ENCODE measurements at regions not wholly inside any gene's neighbourhood (a gene's known extent, or its start where the extent isn't known, plus 50 kb on each side); places are given as distances from the start of the nearest gene placed in this dataset.

- TF ChIP-seq POLR2AphosphoS5 (IDR thresholded peaks at IDR 0.05; ENCODE audit: insufficient read depth in 1 of 2, low read depth in 1 of 2) (no peak), POLR2A (IDR thresholded peaks at IDR 0.05) (no peak)
- TF ChIP-seq, protein P1, sequence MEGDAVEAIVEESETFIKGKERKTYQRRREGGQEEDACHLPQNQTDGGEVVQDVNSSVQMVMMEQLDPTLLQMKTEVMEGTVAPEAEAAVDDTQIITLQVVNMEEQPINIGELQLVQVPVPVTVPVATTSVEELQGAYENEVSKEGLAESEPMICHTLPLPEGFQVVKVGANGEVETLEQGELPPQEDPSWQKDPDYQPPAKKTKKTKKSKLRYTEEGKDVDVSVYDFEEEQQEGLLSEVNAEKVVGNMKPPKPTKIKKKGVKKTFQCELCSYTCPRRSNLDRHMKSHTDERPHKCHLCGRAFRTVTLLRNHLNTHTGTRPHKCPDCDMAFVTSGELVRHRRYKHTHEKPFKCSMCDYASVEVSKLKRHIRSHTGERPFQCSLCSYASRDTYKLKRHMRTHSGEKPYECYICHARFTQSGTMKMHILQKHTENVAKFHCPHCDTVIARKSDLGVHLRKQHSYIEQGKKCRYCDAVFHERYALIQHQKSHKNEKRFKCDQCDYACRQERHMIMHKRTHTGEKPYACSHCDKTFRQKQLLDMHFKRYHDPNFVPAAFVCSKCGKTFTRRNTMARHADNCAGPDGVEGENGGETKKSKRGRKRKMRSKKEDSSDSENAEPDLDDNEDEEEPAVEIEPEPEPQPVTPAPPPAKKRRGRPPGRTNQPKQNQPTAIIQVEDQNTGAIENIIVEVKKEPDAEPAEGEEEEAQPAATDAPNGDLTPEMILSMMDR (IDR thresholded peaks at IDR 0.05), result no peak
- no peaks in the 10 kb centered on the region for H3K36me3 ChIP-seq
- no peak for DNase-seq (ENCODE audit: extremely low spot score in 2 of 2)
- H3K4me3 ChIP-seq, result no peak overlapping the region
- no peak overlapping the region for H3K27ac ChIP-seq
- no peaks in the 10 kb centered on the region for H3K9me3 ChIP-seq
- no peaks in the 10 kb centered on the region for H3K27me3 ChIP-seq
- no peaks in the 10 kb centered on the region for H3K4me1 ChIP-seq
- intact Hi-C loops (cut with DNase I), result no loop called here
These were observed 461.6 kb upstream of the SALL3 start for GRCh38 chr18:78517973-78518372.

DNA sequence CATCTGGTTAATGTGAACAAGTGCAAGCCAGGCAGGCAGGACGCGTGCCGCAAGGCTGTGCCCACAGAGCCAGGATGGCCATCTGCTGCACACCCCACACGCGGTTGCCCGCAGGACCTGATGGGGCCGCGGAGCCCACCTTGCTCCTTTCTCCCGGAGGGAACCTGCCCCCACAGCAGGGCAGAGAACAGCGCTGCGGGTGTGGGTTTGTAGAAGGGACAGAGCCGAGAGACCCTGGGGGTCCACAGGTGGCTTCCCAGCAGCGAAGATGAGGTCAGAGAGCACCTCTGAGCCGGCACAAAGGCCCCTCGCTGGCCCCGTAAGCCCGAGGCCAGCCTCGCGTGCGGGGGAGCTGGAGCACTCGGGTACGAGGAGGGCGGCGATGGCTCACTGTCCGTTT is 460.8 kb upstream of the SALL3 start:
- Histone ChIP-seq H3K27ac (no peak overlapping the region), H3K27me3 (no peaks in the 10 kb centered on the region), H3K4me3 (no peak overlapping the region), H3K36me3 (no peaks in the 10 kb centered on the region), H3K9me3 (no peaks in the 10 kb centered on the region), H3K4me1 (no peaks in the 10 kb centered on the region)
- no peak for DNase-seq (ENCODE audit: extremely low spot score in 2 of 2)
- TF ChIP-seq POLR2A (IDR thresholded peaks at IDR 0.05) (no peak), POLR2AphosphoS5 (IDR thresholded peaks at IDR 0.05; ENCODE audit: insufficient read depth in 1 of 2, low read depth in 1 of 2) (no peak)
- TF ChIP-seq, protein P1 (IDR thresholded peaks at IDR 0.05), result no peak
- intact Hi-C loops (cut with DNase I), result no loop called here

DNA sequence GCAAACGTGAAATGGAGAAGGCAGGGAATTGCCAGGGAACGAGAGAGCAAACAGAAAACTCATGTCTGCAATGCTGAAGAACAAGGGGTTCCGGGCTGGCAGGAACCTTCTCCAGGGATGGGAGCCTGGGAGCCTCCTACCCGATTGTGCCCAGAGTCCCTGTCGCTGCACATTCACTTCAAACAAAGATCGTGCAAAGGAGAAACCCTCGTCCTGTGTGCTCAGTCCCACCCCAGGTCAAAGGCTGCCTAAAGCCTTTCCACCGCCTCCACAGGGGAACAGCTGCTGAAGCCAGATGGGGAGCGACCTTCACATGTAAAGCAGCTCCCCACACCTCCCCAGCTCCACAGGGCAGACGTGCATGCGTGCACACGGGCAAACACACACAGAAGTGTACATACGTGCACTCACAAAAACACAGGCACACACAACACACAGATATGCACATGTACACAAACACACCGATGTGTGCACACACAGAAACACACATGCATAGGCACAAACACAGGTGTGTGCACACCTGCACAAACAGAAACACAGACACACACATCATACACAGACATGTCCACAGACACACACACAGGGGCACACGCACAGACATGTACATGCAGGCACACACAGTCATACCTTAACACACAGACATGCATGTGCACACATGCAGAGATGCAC is 460.1 kb upstream of the SALL3 start:
- Histone ChIP-seq H3K27me3 (no peaks in the 10 kb centered on the region), H3K27ac (no peak overlapping the region), H3K36me3 (no peaks in the 10 kb centered on the region), H3K9me3 (no peaks in the 10 kb centered on the region), H3K4me1 (no peaks in the 10 kb centered on the region), H3K4me3 (no peak overlapping the region)
- no peak for DNase-seq (ENCODE audit: extremely low spot score in 2 of 2)
- TF ChIP-seq POLR2A (IDR thresholded peaks at IDR 0.05) (no peak), POLR2AphosphoS5 (IDR thresholded peaks at IDR 0.05; ENCODE audit: insufficient read depth in 1 of 2, low read depth in 1 of 2) (no peak)
- TF ChIP-seq, protein P1 (IDR thresholded peaks at IDR 0.05), result no peak
- intact Hi-C loops (cut with DNase I), result no loop called here

- no peaks in the 10 kb centered on the region for H3K4me1 ChIP-seq
- intact Hi-C loops (cut with DNase I), result no loop called here
- H3K9me3 ChIP-seq, result no peaks in the 10 kb centered on the region
- H3K36me3 ChIP-seq, result no peaks in the 10 kb centered on the region
- H3K27ac ChIP-seq, result no peak overlapping the region
- peak; percentile 67 to 77 for DNase-seq (ENCODE audit: extremely low spot score in 2 of 2)
- TF ChIP-seq, protein P1 (IDR thresholded peaks at IDR 0.05), result no peak
- TF ChIP-seq POLR2A (IDR thresholded peaks at IDR 0.05) (no peak), POLR2AphosphoS5 (IDR thresholded peaks at IDR 0.05; ENCODE audit: insufficient read depth in 1 of 2, low read depth in 1 of 2) (no peak)
- H3K4me3 ChIP-seq, result no peak overlapping the region
- no peaks in the 10 kb centered on the region for H3K27me3 ChIP-seq
These were observed 458.5 kb upstream of the SALL3 start for GRCh38 chr18:78521136-78521535.

DNA sequence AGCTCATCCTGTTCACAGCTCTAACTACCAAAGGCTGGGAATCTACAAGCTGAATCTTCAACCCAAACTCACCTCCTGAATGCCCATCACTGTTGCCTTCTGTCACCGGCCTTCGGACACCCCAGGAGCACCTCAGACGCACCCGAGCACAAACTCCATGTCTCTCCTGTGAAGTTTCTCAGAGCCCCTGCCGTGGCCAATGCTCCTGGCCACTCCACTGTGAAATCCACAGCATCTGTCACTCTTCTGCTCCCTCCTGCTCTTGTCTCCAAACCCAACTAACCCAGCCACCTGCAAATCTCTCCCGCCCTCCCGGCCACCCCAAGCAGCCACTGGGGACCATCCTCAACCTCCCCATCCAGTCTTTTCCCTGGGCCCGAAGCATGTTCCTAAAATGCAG is 457.9 kb upstream of the SALL3 start:
- Histone ChIP-seq H3K4me3 (no peak overlapping the region), H3K27me3 (no peaks in the 10 kb centered on the region), H3K9me3 (no peaks in the 10 kb centered on the region), H3K36me3 (no peaks in the 10 kb centered on the region), H3K4me1 (no peaks in the 10 kb centered on the region), H3K27ac (no peak overlapping the region)
- no peak for TF ChIP-seq POLR2A (IDR thresholded peaks at IDR 0.05)
- TF ChIP-seq, protein P1 (IDR thresholded peaks at IDR 0.05), result no peak
- no peak for TF ChIP-seq POLR2AphosphoS5 (IDR thresholded peaks at IDR 0.05; ENCODE audit: insufficient read depth in 1 of 2, low read depth in 1 of 2)
- peak in 1 of 2 donors; percentile 87 for DNase-seq (ENCODE audit: extremely low spot score in 2 of 2)
- intact Hi-C loops (cut with DNase I), result no loop called here

Data from vagina (tissue), 2 donors.